Neural progenitor cell (in vitro differentiated cells): ENCODE measurements at regions not wholly inside any gene's neighbourhood (a gene's known extent, or its start where the extent isn't known, plus 50 kb on each side); places are given as distances from the start of the nearest gene placed in this dataset.

Source experiments
- DNase-seq: peaks from one replicate; pipeline ENCODE4 v3.0.0-alpha.2; 2016; ENCODE audit warnings: low spot score
- H2AFZ ChIP-seq: fragments of 200-600 bp; sonication (generic); replicated peaks from 2 replicates; pipeline ENCODE4 v1.6.1; 2016; ENCODE audit warnings: antibody characterized with exemption
- H3F3A ChIP-seq: fragments of 200-600 bp; sonication (generic); 2 replicates; pipeline ENCODE4 v1.6.1; 2016; ENCODE audit warnings: antibody characterized with exemption, low read depth
- H3K27ac ChIP-seq: fragments of 200-600 bp; sonication (generic); 2 replicates; pipeline ENCODE4 v1.5.1; 2016; ENCODE audit warnings: mild to moderate bottlenecking
- H3K27me3 ChIP-seq: fragments of 200-600 bp; sonication (generic); 2 replicates; pipeline ENCODE4 v1.6.1; 2016; ENCODE audit warnings: mild to moderate bottlenecking, moderate library complexity
- H3K36me3 ChIP-seq: fragments of 200-600 bp; sonication (generic); 2 replicates; pipeline ENCODE4 v1.5.1; 2016
- H3K4me1 ChIP-seq: fragments of 200-600 bp; sonication (generic); 2 replicates; pipeline ENCODE4 v1.6.1; 2016; ENCODE audit warnings: mixed run types
- H3K4me2 ChIP-seq: fragments of 200-600 bp; sonication (generic); 2 replicates; pipeline ENCODE4 v1.6.1; 2016
- H3K4me3 ChIP-seq: fragments of 200-600 bp; sonication (generic); 2 replicates; pipeline ENCODE4 v1.5.1; 2016
- H3K79me2 ChIP-seq: fragments of 200-600 bp; sonication (generic); 2 replicates; pipeline ENCODE4 v1.6.1; 2016; ENCODE audit warnings: low read depth
- H3K9ac ChIP-seq: fragments of 200-600 bp; sonication (generic); 2 replicates; pipeline ENCODE4 v1.6.1; 2016
- H3K9me3 ChIP-seq: fragments of 200-600 bp; sonication (generic); 2 replicates; pipeline ENCODE4 v1.5.1; 2016; ENCODE audit warnings: low read depth
- H4K20me1 ChIP-seq: fragments of 200-600 bp; sonication (generic); 2 replicates; pipeline ENCODE4 v1.6.1; 2016; ENCODE audit warnings: low read depth
- H3K27ac Mint-ChIP-seq: 3 replicates; pipeline ENCODE4 v1.8.0; 2021; ENCODE audit warnings: mixed read lengths
- H3K27me3 Mint-ChIP-seq: 2 replicates; pipeline ENCODE4 v1.8.0; 2022; ENCODE audit warnings: low read depth, mild to moderate bottlenecking, inconsistent platforms, moderate library complexity, mixed read lengths; ENCODE audit not compliant: insufficient read depth
- H3K36me3 Mint-ChIP-seq: 3 replicates; pipeline ENCODE4 v1.8.0; 2021; ENCODE audit warnings: mixed read lengths
- H3K4me1 Mint-ChIP-seq: 3 replicates; pipeline ENCODE4 v1.8.0; 2021; ENCODE audit warnings: mixed read lengths
- H3K4me3 Mint-ChIP-seq: 3 replicates; pipeline ENCODE4 v1.8.0; 2021; ENCODE audit warnings: mild to moderate bottlenecking, moderate library complexity, mixed read lengths
- H3K9me3 Mint-ChIP-seq: 3 replicates; pipeline ENCODE4 v1.8.0; 2020; ENCODE audit warnings: mixed read lengths
- EZH2 ChIP-seq: fragments of 200-600 bp; sonication (generic); IDR thresholded peaks from 2 replicates; pipeline ENCODE4 v1.6.1; 2017; ENCODE audit warnings: antibody characterized with exemption, mild to moderate bottlenecking, moderate library complexity
- EZH2phosphoT487 ChIP-seq: fragments of 200-600 bp; sonication (generic); IDR thresholded peaks from 2 replicates; pipeline ENCODE4 v1.6.1; 2017; ENCODE audit warnings: antibody characterized with exemption
- TF ChIP-seq, protein P1 (sequence below): fragments of 200-600 bp; sonication (generic); IDR thresholded peaks from 2 replicates; pipeline ENCODE4 v1.5.1; 2017; ENCODE audit warnings: antibody characterized with exemption, mild to moderate bottlenecking

DNA sequence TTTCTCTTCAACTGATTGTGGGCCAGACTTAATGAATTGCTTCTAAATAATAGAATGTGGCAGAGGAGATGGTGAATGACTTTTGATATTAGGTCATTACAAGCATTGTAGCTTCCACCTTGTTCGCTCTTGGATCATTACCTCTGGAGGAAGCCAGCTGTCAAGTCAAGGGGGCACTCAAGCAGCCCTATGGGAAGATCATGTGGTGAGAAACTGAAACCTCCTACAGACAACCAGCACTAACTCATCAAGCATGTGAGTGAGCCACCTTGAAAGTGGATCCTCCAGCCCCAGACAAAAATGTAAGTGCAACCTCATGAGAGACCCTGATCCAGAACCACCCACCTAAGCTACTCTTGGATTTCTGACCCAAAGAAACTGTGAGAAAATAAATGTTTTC lies 109.8 kb upstream of the TBC1D5 start:
- peaks cover 5% of the 10 kb centered on the region for H3K4me1 Mint-ChIP-seq

DNA sequence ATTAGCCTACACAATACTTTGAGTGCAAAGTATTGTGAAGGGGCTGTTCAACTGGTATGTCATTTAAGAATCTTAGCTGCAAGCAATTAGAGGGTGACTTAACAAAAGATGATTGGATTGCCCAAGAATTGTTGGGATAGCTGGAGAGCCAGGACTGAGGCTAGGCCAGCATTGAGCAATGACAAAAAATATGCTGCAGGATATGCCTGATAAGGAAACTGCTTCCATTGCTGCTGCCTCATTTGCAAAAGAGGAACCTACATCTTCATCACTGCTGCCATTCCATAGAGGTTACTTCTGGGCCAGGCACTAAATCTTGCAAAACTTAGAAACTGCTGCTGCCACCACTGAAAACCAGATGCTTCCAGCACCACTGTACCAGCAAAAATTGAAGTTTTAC lies 108.0 kb upstream of the TBC1D5 start:
- Histone ChIP-seq H3K79me2 (no peaks in the 10 kb centered on the region), H3K4me3 (no peak overlapping the region), H3K27me3 (no peaks in the 10 kb centered on the region), H3K27ac (no peak overlapping the region), H3F3A (peaks cover 7% of the 10 kb centered on the region), H4K20me1 (no peaks in the 10 kb centered on the region), H3K9me3 (no peaks in the 10 kb centered on the region), H3K36me3 (no peaks in the 10 kb centered on the region), H3K4me1 (peaks cover 7% of the 10 kb centered on the region), H3K9ac (no peak overlapping the region), H2AFZ (no peak overlapping the region), H3K4me2 (no peak overlapping the region)
- Mint-ChIP-seq H3K4me3 (no peak overlapping the region), H3K4me1 (peaks cover 10% of the 10 kb centered on the region), H3K36me3 (no peaks in the 10 kb centered on the region), H3K9me3 (peaks cover 5% of the 10 kb centered on the region), H3K27me3 (peaks cover 2% of the 10 kb centered on the region), H3K27ac (no peak overlapping the region)
- DNase-seq = no peak
- TF ChIP-seq, protein P1, sequence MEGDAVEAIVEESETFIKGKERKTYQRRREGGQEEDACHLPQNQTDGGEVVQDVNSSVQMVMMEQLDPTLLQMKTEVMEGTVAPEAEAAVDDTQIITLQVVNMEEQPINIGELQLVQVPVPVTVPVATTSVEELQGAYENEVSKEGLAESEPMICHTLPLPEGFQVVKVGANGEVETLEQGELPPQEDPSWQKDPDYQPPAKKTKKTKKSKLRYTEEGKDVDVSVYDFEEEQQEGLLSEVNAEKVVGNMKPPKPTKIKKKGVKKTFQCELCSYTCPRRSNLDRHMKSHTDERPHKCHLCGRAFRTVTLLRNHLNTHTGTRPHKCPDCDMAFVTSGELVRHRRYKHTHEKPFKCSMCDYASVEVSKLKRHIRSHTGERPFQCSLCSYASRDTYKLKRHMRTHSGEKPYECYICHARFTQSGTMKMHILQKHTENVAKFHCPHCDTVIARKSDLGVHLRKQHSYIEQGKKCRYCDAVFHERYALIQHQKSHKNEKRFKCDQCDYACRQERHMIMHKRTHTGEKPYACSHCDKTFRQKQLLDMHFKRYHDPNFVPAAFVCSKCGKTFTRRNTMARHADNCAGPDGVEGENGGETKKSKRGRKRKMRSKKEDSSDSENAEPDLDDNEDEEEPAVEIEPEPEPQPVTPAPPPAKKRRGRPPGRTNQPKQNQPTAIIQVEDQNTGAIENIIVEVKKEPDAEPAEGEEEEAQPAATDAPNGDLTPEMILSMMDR = no peak

More for the DNA sequence above, 109.8 kb upstream of the TBC1D5 start:
- Histone ChIP-seq H3K27me3 (no peaks in the 10 kb centered on the region), H3K36me3 (no peaks in the 10 kb centered on the region), H3K9me3 (no peaks in the 10 kb centered on the region), H3K4me2 (no peak overlapping the region), H3K27ac (no peak overlapping the region), H3K79me2 (no peaks in the 10 kb centered on the region), H3K4me1 (no peaks in the 10 kb centered on the region), H4K20me1 (no peaks in the 10 kb centered on the region), H3K9ac (no peak overlapping the region), H2AFZ (no peak overlapping the region), H3K4me3 (no peak overlapping the region), H3F3A (no peaks in the 10 kb centered on the region)
- peaks cover 2% of the 10 kb centered on the region for H3K27me3 Mint-ChIP-seq
- peaks cover 5% of the 10 kb centered on the region for H3K9me3 Mint-ChIP-seq
- no peak for DNase-seq
- H3K36me3 Mint-ChIP-seq = no peaks in the 10 kb centered on the region
- TF ChIP-seq EZH2phosphoT487 (no peak), EZH2 (no peak)
- TF ChIP-seq, protein P1 = no peak
- H3K27ac Mint-ChIP-seq = no peak overlapping the region
- H3K4me3 Mint-ChIP-seq = no peak overlapping the region

DNA sequence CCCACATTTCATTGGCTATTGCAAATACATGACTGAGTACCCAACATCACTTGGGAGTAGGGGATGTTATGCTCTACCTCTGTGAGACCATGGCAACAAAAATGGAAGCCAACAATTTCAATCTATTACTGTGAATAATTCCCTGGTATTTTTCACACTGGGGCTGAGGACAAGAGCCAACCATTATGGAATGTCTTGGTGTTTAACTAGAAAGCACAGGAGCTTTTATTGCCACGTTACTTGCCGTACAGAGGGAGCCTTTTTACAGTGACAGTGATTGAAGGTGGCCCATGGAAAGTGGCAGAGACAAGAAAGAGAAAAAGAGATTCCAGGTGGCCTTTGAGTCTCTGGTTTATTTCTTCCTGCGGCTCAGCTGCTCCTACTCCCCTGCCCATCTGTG lies 105.7 kb upstream of the TBC1D5 start:
- Mint-ChIP-seq H3K9me3 (peaks cover 5% of the 10 kb centered on the region), H3K4me1 (peaks cover 10% of the 10 kb centered on the region), H3K4me3 (no peak overlapping the region), H3K36me3 (no peaks in the 10 kb centered on the region), H3K27ac (no peak overlapping the region), H3K27me3 (peaks cover 7% of the 10 kb centered on the region)
- H3K36me3 ChIP-seq = no peaks in the 10 kb centered on the region
- H3K27me3 ChIP-seq = no peaks in the 10 kb centered on the region
- no peaks in the 10 kb centered on the region for H3K79me2 ChIP-seq
- no peak overlapping the region for H3K4me3 ChIP-seq
- no peak for TF ChIP-seq EZH2phosphoT487
- TF ChIP-seq EZH2 = no peak
- TF ChIP-seq, protein P1 = no peak
- peaks cover 7% of the 10 kb centered on the region for H3K4me1 ChIP-seq
- peaks cover 7% of the 10 kb centered on the region for H3F3A ChIP-seq
- H4K20me1 ChIP-seq = no peaks in the 10 kb centered on the region
- H3K9ac ChIP-seq = no peak overlapping the region
- no peak for DNase-seq
- no peak overlapping the region for H3K27ac ChIP-seq
- H3K9me3 ChIP-seq = no peaks in the 10 kb centered on the region
- no peak overlapping the region for H2AFZ ChIP-seq
- H3K4me2 ChIP-seq = no peak overlapping the region

DNA sequence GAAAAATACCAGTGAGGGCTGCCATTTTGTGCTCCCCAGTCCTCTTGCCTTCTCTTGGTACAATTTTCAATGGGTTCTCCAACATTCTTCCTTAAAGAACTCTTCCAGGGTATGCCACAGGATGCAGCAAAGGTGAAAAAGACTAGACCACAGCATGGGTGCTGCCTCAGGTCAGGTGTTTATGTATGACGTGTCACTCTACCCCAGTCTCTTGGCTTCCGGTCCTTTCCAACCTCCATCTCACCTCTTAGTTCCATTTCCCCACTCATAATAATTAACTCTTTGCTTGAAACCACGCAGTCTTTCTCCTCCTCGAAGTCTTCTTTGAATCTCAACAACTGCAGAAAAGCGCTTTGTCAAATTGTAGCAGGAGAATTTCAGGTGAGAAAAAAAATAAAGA lies 104.7 kb upstream of the TBC1D5 start:
- H3K79me2 ChIP-seq = no peaks in the 10 kb centered on the region
- no peak overlapping the region for H2AFZ ChIP-seq
- peaks cover 7% of the 10 kb centered on the region for H3F3A ChIP-seq
- Mint-ChIP-seq H3K9me3 (peaks cover 5% of the 10 kb centered on the region), H3K27ac (no peak overlapping the region), H3K27me3 (peaks cover 7% of the 10 kb centered on the region), H3K4me3 (no peak overlapping the region), H3K4me1 (peaks cover 10% of the 10 kb centered on the region), H3K36me3 (no peaks in the 10 kb centered on the region)
- TF ChIP-seq, protein P1 = no peak
- TF ChIP-seq EZH2phosphoT487 = no peak
- TF ChIP-seq EZH2 = no peak
- H3K27me3 ChIP-seq = no peaks in the 10 kb centered on the region
- H4K20me1 ChIP-seq = no peaks in the 10 kb centered on the region
- no peak overlapping the region for H3K4me2 ChIP-seq
- H3K36me3 ChIP-seq = no peaks in the 10 kb centered on the region
- no peak overlapping the region for H3K27ac ChIP-seq
- H3K4me3 ChIP-seq = no peak overlapping the region
- no peak overlapping the region for H3K9ac ChIP-seq
- no peak for DNase-seq
- no peaks in the 10 kb centered on the region for H3K9me3 ChIP-seq
- peaks cover 7% of the 10 kb centered on the region for H3K4me1 ChIP-seq
